ENCODE measurements at regions not wholly inside any gene's neighbourhood (a gene's known extent, or its start where the extent isn't known, plus 50 kb on each side); places are given as distances from the start of the nearest gene placed in this dataset.
"Not testable (repeated sequence)": the region's sequence is repeated elsewhere in the genome, so short reads cannot be mapped to it uniquely, and the experiment has no call there.

DNA sequence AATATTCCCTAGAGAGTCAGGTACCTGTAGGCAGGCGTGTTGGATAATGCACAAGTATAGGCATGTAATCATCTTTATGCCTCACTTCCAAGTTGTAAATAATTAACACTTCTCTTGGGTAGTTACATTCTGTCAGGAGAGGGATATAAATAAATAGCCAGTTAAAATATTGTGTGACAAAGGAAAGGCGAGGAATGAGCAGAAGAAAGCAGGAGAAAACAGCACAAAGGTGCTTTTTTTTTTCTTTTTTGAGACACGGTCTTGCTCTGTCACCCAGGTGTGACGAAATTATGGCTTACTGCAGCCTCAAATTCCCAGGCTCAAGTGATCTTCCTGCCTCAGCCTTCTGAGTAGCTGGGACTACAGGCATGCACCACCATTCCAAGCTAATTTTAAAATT is 99.2 kb upstream of the LYZL2 start:
- TF ChIP-seq, protein P1, sequence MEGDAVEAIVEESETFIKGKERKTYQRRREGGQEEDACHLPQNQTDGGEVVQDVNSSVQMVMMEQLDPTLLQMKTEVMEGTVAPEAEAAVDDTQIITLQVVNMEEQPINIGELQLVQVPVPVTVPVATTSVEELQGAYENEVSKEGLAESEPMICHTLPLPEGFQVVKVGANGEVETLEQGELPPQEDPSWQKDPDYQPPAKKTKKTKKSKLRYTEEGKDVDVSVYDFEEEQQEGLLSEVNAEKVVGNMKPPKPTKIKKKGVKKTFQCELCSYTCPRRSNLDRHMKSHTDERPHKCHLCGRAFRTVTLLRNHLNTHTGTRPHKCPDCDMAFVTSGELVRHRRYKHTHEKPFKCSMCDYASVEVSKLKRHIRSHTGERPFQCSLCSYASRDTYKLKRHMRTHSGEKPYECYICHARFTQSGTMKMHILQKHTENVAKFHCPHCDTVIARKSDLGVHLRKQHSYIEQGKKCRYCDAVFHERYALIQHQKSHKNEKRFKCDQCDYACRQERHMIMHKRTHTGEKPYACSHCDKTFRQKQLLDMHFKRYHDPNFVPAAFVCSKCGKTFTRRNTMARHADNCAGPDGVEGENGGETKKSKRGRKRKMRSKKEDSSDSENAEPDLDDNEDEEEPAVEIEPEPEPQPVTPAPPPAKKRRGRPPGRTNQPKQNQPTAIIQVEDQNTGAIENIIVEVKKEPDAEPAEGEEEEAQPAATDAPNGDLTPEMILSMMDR (IDR thresholded peaks at IDR 0.05; ENCODE audit: borderline replicate concordance, insufficient read depth, low read depth, low read length) = no peak

DNA sequence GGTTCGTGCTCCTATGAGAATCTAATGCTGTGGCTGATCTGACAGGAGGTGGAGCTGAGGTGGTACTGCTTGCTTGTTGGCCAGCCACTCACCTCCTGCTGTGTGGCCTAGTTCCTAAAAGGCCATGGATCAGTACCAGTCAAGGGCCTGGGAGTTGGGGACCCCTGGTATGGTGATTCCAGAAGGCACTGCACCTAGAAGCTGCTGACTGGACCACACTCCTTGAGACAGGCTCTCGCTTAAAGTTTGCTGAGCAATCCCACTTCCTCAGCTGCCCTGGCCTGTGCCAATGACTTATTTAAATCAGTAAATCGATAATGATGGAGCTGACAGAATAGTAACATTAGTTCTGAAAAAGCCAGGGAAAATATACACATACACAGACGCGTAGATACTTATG is 98.6 kb upstream of the LYZL2 start:
- no peak overlapping the region for H3K4me3 ChIP-seq (ENCODE audit: low read depth, low read length)
- TF ChIP-seq, protein P1 (IDR thresholded peaks at IDR 0.05; ENCODE audit: borderline replicate concordance, insufficient read depth, low read depth, low read length) = no peak

More for the DNA sequence above, 99.2 kb upstream of the LYZL2 start:
- H3K4me3 ChIP-seq (ENCODE audit: low read depth, low read length) = no peak overlapping the region

DNA sequence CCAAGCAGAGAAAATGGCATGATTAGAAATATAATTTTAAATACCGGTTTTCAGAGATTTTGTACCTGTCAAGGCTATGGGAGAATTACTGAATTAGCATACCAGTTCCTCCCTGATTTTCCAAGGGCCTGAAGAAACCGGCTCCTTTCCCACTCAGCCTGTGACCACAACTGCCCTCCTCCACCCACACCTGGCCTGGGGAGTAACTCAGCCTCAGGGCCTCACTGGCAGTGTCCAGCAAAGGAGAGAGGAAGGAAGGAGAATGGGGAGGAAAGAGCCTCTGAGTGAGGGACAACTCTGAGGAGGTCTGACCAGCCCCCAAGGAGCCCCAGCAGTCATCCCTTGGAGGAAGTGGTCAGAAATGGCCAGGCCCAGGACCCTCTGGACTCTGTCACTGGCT is 98.0 kb upstream of the LYZL2 start:
- TF ChIP-seq, protein P1 (IDR thresholded peaks at IDR 0.05; ENCODE audit: borderline replicate concordance, insufficient read depth, low read depth, low read length) = no peak
- H3K4me3 ChIP-seq (ENCODE audit: low read depth, low read length) = no peak overlapping the region

DNA sequence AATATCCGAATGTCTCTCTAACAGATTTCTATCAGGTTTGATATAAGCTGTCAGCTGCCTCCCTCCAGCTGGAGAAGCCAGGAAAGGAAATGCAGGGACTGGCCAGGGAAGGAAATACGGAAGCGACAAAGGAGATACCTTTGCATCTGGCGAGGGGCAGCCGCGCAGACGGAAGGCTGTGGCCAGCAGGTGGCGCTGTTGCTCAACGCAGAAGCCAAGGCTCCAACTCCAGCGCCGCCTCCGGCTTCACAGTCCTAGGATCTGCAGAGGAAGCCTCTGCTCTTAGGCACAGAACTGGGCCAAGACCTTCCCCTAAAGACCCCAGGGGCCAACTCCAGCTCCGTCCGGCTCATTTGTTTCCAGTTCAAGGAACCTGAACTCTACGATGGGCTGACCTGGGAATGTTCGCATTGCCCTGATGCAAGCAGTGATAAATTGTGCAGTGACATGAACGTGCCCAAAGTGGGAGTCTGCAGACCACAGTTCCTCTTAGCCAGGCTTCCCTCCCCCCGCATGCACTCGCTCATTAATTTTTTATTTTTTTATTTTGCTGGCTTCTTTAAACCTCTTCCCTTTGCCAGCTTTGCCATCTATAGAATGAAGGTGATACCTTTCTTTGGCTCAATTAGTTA is 97.3 kb upstream of the LYZL2 start:
- TF ChIP-seq, protein P1 (IDR thresholded peaks at IDR 0.05; ENCODE audit: borderline replicate concordance, insufficient read depth, low read depth, low read length) = peak; percentile 77
- H3K4me3 ChIP-seq (ENCODE audit: low read depth, low read length) = not testable (repeated sequence)

GRCh38 chr10:30725661-30726060 is 96.1 kb upstream of the LYZL2 start:
- TF ChIP-seq, protein P1 (IDR thresholded peaks at IDR 0.05; ENCODE audit: borderline replicate concordance, insufficient read depth, low read depth, low read length) = no peak
- no peak overlapping the region for H3K4me3 ChIP-seq (ENCODE audit: low read depth, low read length)

DNA sequence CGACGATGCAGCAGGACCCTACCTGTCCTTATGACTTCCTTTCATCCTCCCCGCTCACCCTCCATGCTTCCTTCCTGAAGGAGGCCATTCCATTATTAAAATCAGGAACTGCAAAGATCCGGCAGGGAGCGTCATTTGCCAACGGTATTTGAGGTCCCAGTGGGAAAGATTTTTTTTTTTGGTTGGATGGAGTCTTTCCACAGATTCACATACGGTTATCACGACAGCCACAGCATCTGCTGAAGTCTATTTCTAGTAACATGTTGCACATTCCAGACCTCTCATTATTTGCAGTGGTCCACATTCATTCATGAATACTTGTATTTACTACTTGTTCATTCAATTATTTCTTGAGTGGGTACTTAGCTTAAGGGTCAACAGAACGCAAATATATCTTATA is 94.7 kb upstream of the LYZL2 start:
- TF ChIP-seq, protein P1 (IDR thresholded peaks at IDR 0.05; ENCODE audit: borderline replicate concordance, insufficient read depth, low read depth, low read length) = no peak
- H3K4me3 ChIP-seq (ENCODE audit: low read depth, low read length) = no peak overlapping the region

DNA sequence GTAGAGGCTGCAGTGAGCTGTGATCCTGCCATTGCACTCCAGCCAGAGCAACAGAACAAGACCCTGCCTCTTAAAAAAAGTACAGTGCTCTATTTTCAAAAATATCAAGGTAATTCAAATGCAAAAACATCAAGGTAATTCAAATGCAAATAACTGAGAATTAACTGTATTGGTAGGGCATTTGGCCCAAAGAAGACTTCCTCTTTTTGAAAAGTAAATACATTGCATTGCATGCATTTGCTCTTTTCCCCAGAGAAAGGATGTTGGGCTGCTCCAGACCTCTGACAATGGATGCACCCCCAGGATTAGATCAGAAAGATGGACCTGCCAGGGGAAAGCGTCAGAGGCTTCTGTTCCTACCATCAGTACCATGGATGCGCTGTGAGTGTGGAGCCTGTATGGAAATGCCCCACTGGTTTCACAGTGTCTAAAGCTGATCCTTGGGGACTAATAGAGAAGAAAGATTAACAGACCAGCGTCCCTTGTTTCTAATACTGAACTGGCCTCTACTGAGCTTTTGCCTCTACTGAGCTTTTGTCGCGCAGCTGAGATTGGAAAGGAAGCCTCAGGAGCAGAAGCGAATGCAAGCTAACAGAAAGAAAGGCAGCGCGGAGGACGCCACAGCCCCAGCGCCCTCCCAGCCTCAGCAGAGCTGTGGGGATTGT is 93.5 kb upstream of the LYZL2 start:
- TF ChIP-seq, protein P1 (IDR thresholded peaks at IDR 0.05; ENCODE audit: borderline replicate concordance, insufficient read depth, low read depth, low read length) = no peak
- no peak overlapping the region for H3K4me3 ChIP-seq (ENCODE audit: low read depth, low read length)
